ENCODE measurements at regions not wholly inside any gene's neighbourhood (a gene's known extent, or its start where the extent isn't known, plus 50 kb on each side); places are given as distances from the start of the nearest gene placed in this dataset.
A peak's percentile ranks its signal among the peaks of the same experiment; 100 is the strongest.

GRCh38 chr7:89232-90019 is 102.9 kb upstream of the FAM20C start:
- H3K9me3 ChIP-seq (ENCODE audit: insufficient read depth in 2 of 2, low read depth in 1 of 2, low read length in 1 of 2), result no peaks in the 10 kb centered on the region
- no peak overlapping the region for H4K8ac ChIP-seq (ENCODE audit: extremely low read depth, insufficient read depth, low read length)
- peaks cover 13% of the 10 kb centered on the region; the same call in 1 of the 2 replicates for H3K79me1 ChIP-seq (ENCODE audit: low read depth, low read length)
- H3K18ac ChIP-seq (ENCODE audit: extremely low read depth, low read length), result no peak overlapping the region
- ChIA-PET CTCF (ENCODE audit: partially characterized antibody) (interaction anchor here (1.4 to 3.9 kb wide), 5 partner anchors 24 to 48 kb away, joined by 4 to 20 read pairs (median 9); no protein-coding TSS in a partner anchor), POLR2A (ENCODE audit: partially characterized antibody) (interaction anchor here (1.0 to 2.5 kb wide), 3 partner anchors 9 to 24 kb away, joined by 3 to 6 read pairs (median 4); no protein-coding TSS in a partner anchor)
- peaks cover 0 to 5% (median 2%) of the 10 kb centered on the region in 4 experiments; a peak in 1 of 8 replicates for H3K36me3 ChIP-seq (ENCODE audit: control insufficient read depth in 2 of 4, insufficient read depth in 4 of 4, low read length in 3 of 4)
- no peak overlapping the region for H2BK120ac ChIP-seq (replicated peaks; ENCODE audit: low read depth, low read length)
- peak overlapping the region; percentile 84; the same call in 1 of the 2 replicates for H2AK5ac ChIP-seq (ENCODE audit: low read depth, low read length)
- no peak overlapping the region for H3K4me2 ChIP-seq (ENCODE audit: insufficient read depth in 1 of 2, low read depth in 2 of 2, low read length in 2 of 2)
- H2BK12ac ChIP-seq (ENCODE audit: low read depth, low read length), result peak overlapping the region; percentile 63; the same call in 1 of the 2 replicates
- 73% methylated on average over 9 of the region's 9 CpGs; no CpG with 5 or more reads in 1 of the 2 experiments for WGBS, 2 experiments (ENCODE audit: extremely low coverage in 1 of 2, insufficient coverage in 1 of 2, insufficient read length in 1 of 2, insufficient replicate concordance in 2 of 2, low coverage in 1 of 2, low lambda C conversion rate in 2 of 2, missing lambda C conversion rate in 1 of 2)
- peak overlapping the region; percentile 98 for H2BK20ac ChIP-seq (ENCODE audit: low read length)
- no peak for TF ChIP-seq CREB1 (IDR thresholded peaks at IDR 0.05)
- no peak for TF ChIP-seq SP1 (IDR thresholded peaks at IDR 0.05; ENCODE audit: low read depth, low read length)
- H3K4me1 ChIP-seq (replicated peaks in 1 of 4; ENCODE audit: control insufficient read depth in 3 of 4, insufficient read depth in 4 of 4, low read length in 3 of 4), result peaks cover 11 to 25% (median 15%) of the 10 kb centered on the region in 4 experiments
- peaks cover 5% of the 10 kb centered on the region; the same call in 1 of the 2 replicates for H3K23me2 ChIP-seq (ENCODE audit: low read depth, low read length)
- no peak overlapping the region for H3K14ac ChIP-seq (ENCODE audit: insufficient read length)
- H3K56ac ChIP-seq (replicated peaks; ENCODE audit: insufficient read length, low read depth, low read length), result no peak overlapping the region
- peaks cover 0 to 9% of the 10 kb centered on the region in 2 experiments for H4K20me1 ChIP-seq (replicated peaks in 1 of 2; ENCODE audit: control insufficient read depth in 1 of 2, insufficient read depth in 2 of 2, low read length in 2 of 2)
- peak overlapping the region; percentile 83 for H3K4ac ChIP-seq (replicated peaks; ENCODE audit: insufficient read length, low read depth, low read length)
- H2AFZ ChIP-seq (ENCODE audit: low read length), result no peak overlapping the region
- no peak overlapping the region for H3K9ac ChIP-seq (replicated peaks in 1 of 4; ENCODE audit: extremely low read depth in 1 of 4, low read depth in 3 of 4, low read length in 3 of 4)
- no peak overlapping the region for H3K4me3 ChIP-seq (ENCODE audit: extremely low read depth in 1 of 4, insufficient read depth in 2 of 4, low read depth in 3 of 4, low read length in 4 of 4)
- H2BK5ac ChIP-seq (ENCODE audit: low read depth, low read length), result peak overlapping the region; percentile 41; the same call in 1 of the 2 replicates
- H3K79me2 ChIP-seq (ENCODE audit: control insufficient read depth in 1 of 2, insufficient read depth in 2 of 2, low read length in 2 of 2), result peaks cover 7 to 21% of the 10 kb centered on the region in 2 experiments
- peaks cover 0 to 2% (median 0%) of the 10 kb centered on the region in 4 experiments; a peak in 1 of 7 replicates for H3K27me3 ChIP-seq (replicated peaks in 1 of 4; ENCODE audit: control insufficient read depth in 3 of 4, extremely low read depth in 1 of 4, insufficient read depth in 3 of 4, low read length in 3 of 4)
- peak overlapping the region; percentile 23 for H2BK15ac ChIP-seq (ENCODE audit: low read length)
- no peak for FAIRE-seq
- DNase-seq (ENCODE audit: low read depth in 1 of 2, low spot score in 2 of 2), result peak in 1 of 2 experiments; percentile 43
- H3K27ac ChIP-seq (ENCODE audit: low read depth, low read length), result no peak overlapping the region
- no peak overlapping the region for H3K23ac ChIP-seq (ENCODE audit: insufficient read length)
- H4K5ac ChIP-seq (ENCODE audit: insufficient read length, low read depth, low read length), result no peak overlapping the region
- peak overlapping the region; percentile 59 for H4K91ac ChIP-seq (replicated peaks; ENCODE audit: insufficient read length, low read length)

Data from H1 (cell line).